ENCODE measurements at regions not wholly inside any gene's neighbourhood (a gene's known extent, or its start where the extent isn't known, plus 50 kb on each side); places are given as distances from the start of the nearest gene placed in this dataset.

DNA sequence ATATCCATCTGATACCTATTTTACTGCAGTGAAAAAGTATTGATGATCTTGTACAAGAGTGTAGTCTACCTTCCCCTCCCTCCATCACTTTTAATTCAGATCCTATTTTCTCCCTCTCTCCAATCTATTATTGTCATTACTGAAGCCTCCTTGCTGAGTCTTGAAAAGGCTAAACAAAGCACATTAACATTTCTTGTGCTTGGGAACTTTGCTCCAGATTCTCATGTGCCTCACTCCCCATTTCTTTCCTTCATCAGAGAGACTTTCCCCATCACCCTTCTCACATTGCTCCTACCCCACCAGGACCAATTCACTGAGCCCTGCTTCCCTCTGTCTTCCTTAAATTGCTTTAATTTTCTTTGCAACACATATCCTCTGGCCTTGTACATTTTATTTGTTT, 736.2 kb upstream of the GCFC2 start:
- TF ChIP-seq, protein P1, sequence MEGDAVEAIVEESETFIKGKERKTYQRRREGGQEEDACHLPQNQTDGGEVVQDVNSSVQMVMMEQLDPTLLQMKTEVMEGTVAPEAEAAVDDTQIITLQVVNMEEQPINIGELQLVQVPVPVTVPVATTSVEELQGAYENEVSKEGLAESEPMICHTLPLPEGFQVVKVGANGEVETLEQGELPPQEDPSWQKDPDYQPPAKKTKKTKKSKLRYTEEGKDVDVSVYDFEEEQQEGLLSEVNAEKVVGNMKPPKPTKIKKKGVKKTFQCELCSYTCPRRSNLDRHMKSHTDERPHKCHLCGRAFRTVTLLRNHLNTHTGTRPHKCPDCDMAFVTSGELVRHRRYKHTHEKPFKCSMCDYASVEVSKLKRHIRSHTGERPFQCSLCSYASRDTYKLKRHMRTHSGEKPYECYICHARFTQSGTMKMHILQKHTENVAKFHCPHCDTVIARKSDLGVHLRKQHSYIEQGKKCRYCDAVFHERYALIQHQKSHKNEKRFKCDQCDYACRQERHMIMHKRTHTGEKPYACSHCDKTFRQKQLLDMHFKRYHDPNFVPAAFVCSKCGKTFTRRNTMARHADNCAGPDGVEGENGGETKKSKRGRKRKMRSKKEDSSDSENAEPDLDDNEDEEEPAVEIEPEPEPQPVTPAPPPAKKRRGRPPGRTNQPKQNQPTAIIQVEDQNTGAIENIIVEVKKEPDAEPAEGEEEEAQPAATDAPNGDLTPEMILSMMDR (IDR thresholded peaks at IDR 0.05; ENCODE audit: low read depth, low read length): no peak

DNA sequence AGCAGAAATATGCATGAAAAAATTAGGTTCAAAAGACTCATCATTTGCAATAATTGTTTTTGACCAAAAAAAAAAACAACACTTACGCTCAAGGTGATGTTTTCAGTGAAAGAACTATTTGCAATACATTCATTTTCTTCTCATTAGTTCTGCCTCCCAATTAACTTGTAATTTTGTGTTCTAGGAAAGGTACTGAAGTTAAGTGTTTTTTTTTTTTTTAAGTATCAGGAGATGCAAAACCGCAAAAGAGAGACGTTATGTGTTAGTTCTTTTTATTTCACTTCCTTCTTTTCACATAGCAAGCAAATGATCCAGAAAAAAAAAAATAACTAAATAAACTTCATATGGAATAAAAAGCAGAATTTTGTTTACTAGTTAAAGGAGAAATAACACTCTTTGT, 735.2 kb upstream of the GCFC2 start:
- TF ChIP-seq, protein P1 (IDR thresholded peaks at IDR 0.05; ENCODE audit: low read depth, low read length): no peak
- no peak for DNase-seq (ENCODE audit: extremely low read depth, low read depth)

More for the DNA sequence above, 736.2 kb upstream of the GCFC2 start:
- no peak for DNase-seq (ENCODE audit: extremely low read depth, low read depth)

DNA sequence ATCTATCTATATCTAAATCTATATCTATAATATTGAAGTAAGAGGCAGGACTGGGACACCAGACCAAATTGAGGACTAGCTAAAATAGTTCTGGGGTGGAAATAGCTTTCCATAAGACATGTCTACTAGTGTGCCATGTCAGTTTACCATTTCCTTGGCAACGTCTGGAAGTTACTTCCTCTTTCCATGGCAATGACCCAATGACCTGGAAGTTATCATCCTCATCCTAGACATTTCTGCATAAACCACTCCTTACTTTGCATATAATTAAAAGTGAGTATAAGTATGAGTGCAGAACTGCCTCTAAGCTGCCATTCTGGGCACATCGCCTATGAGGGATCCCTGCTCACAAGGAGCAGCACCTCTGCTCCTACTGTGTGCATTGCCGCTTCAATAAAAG, 734.0 kb upstream of the GCFC2 start:
- DNase-seq (ENCODE audit: extremely low read depth, low read depth): no peak

DNA sequence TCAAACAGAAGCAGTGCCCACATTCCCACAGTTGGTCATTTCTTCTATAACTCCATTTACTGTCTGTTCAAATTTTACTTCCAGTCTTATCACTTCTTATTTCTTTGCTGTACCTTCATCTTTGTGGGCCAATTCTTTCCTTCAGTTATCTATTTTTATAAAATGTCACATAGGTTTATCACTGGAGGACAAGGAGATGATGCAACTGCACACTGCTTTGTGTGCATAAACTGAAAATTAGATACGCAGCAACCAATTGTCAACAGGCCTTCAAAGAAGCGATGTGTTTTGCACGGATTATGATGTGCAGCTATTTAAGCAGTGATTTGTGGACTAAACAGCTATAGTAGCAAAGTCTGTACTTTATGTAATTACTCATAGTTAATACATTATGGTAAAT, 726.8 kb upstream of the GCFC2 start:
- TF ChIP-seq, protein P1 (IDR thresholded peaks at IDR 0.05; ENCODE audit: low read depth, low read length): no peak
- no peak for DNase-seq (ENCODE audit: extremely low read depth, low read depth)

More for the DNA sequence above, 734.0 kb upstream of the GCFC2 start:
- TF ChIP-seq, protein P1 (IDR thresholded peaks at IDR 0.05; ENCODE audit: low read depth, low read length): no peak

DNA sequence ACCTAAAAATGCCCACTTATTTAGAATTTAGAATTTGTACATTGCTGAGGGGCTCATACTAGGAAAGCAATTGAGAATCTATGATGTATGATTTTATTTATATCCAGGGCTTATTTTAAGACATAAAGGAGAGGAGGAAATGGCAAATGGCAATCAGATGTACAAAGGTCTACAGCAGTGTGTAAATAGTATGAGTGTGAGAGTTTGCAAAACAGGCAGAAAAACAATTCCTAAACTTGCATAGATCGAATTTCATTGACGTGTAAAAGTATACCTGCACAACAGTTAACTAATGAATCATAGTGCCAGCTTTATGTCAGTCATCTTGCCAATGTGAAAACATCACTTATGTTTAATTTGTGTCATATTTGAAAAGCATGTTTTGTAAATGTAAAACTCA, 718.7 kb upstream of the GCFC2 start:
- no peak for DNase-seq (ENCODE audit: extremely low read depth, low read depth)
- TF ChIP-seq, protein P1 (IDR thresholded peaks at IDR 0.05; ENCODE audit: low read depth, low read length): no peak

DNA sequence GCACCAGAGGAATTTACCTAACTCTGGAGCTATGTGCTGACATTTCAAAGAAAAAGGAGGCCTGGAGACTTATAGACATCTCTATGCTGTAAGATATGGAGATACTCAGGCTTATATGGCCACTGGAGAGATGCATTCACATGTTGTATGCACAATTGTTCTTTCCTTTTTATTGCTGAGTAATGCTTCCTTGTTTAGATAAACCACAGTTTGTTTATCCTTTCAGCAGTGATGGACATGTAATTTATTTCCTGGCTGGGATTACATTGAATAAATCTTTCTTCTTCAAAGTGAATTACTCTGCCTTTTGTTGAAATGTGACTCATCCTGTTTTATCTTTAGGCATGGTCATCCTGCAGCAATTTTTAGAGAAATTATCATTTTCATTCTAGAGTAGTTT, 716.7 kb upstream of the GCFC2 start:
- no peak for DNase-seq (ENCODE audit: extremely low read depth, low read depth)
- TF ChIP-seq, protein P1 (IDR thresholded peaks at IDR 0.05; ENCODE audit: low read depth, low read length): no peak

DNA sequence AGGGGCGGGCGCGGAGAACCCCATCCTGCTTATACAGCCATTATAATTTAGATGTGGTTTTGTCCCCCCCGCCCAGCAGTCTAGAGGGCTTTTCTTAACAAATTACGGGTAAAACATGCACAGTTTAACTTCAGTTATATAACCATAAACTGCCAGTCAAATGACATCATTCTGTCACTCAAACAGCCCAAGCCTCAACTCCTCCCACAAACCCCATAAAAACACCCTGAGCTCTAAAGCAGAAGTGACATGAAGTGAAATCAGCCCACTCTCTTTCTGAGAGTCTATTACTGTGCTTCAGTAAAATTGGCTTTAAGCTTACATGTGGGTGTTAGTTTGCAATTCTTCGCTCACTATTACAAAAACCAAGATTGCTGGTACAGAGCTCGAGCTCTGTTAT, 705.1 kb upstream of the GCFC2 start:
- TF ChIP-seq, protein P1 (IDR thresholded peaks at IDR 0.05; ENCODE audit: low read depth, low read length): no peak

More for the DNA sequence above, 705.1 kb upstream of the GCFC2 start:
- DNase-seq (ENCODE audit: extremely low read depth, low read depth): no peak
